Thyroid gland (tissue), 4 donors: ENCODE measurements at regions not wholly inside any gene's neighbourhood (a gene's known extent, or its start where the extent isn't known, plus 50 kb on each side); places are given as distances from the start of the nearest gene placed in this dataset.

ENCODE experiments used
- DNase-seq, 2 donors: peaks; one replicate each; pipeline ENCODE4 v3.0.0-alpha.2; 2019
- H3K27ac ChIP-seq, 3 donors: fragments of 200-600 bp; sonication (generic); 1 replicate in 2 of 3; 2 replicates in 1 of 3; pipeline ENCODE4 v1.5.1; 2016 to 2019; ENCODE audit warnings: mild to moderate bottlenecking in 1 of 3, moderate library complexity in 1 of 3
- H3K27me3 ChIP-seq: fragments of 200-600 bp; sonication (generic); one replicate; pipeline ENCODE4 v1.5.1; 2019
- H3K36me3 ChIP-seq, 2 donors: fragments of 200-600 bp; sonication (generic); one replicate each; pipeline ENCODE4 v1.5.1; 2016 to 2019
- H3K4me1 ChIP-seq, 2 donors: fragments of 200-600 bp; sonication (generic); one replicate each; pipeline ENCODE4 v1.5.1; 2017 to 2019
- H3K4me3 ChIP-seq, 3 donors: fragments of 200-600 bp; sonication (generic); replicated peaks in 1 of 3; 1 replicate in 2 of 3; 2 replicates in 1 of 3; pipeline ENCODE4 v1.5.1; 2016; ENCODE audit warnings: mild to moderate bottlenecking in 1 of 3
- H3K9me3 ChIP-seq: fragments of 200-600 bp; sonication (generic); one replicate; pipeline ENCODE4 v1.5.1; 2017
- CTCF ChIP-seq, 6 experiments: fragments of 200-600 bp in 3 of 6; fragments of 450-650 bp in 3 of 6; sonication (generic) in 3 of 6; IDR thresholded peaks; one replicate each; pipeline ENCODE4 v1.5.1; 2016 to 2019; ENCODE audit warnings: antibody characterized with exemption in 6 of 6, mild to moderate bottlenecking in 2 of 6, inconsistent platforms in 1 of 6, moderate library complexity in 1 of 6
- POLR2A ChIP-seq, 2 donors: fragments of 450-650 bp; IDR thresholded peaks; one replicate each; pipeline ENCODE4 v1.6.1; 2017; ENCODE audit warnings: antibody characterized with exemption in 2 of 2, mild to moderate bottlenecking in 2 of 2, moderate library complexity in 1 of 2
- WGBS, 2 donors: methylation state at CpG; one replicate each; pipeline ENCODE4 v1.1.5; 2017; 5-methylcytosine and 5-hydroxymethylcytosine counted together
- intact Hi-C: fragments of 100-400 bp; cut with DNase I; formaldehyde crosslinking; loops from one replicate; pipeline ENCODE4 v1.15.1; 2023

- Histone ChIP-seq H3K9me3 (no peaks in the 10 kb centered on the region), H3K36me3 (no peaks in the 10 kb centered on the region), H3K4me3 (no peak overlapping the region), H3K27ac (no peak overlapping the region), H3K27me3 (no peaks in the 10 kb centered on the region), H3K4me1 (no peaks in the 10 kb centered on the region)
- no peak for DNase-seq
- intact Hi-C loops, result no loop called here
- no peak for TF ChIP-seq POLR2A (IDR thresholded peaks at IDR 0.05)
- TF ChIP-seq CTCF (IDR thresholded peaks at IDR 0.05), result no peak
- WGBS, 2 donors, result 81 to 87% methylated on average over 8 of the region's 8 CpGs
Measured at GRCh38 chr6:156651486-156651885, 125.7 kb upstream of the ARID1B start.

GRCh38 chr6:156650896-156651390, 126.2 kb upstream of the ARID1B start:
- 82 to 89% methylated on average over 4 of the region's 4 CpGs for WGBS, 2 donors
- Histone ChIP-seq H3K27ac (no peak overlapping the region), H3K4me3 (no peak overlapping the region), H3K4me1 (no peaks in the 10 kb centered on the region), H3K9me3 (no peaks in the 10 kb centered on the region), H3K36me3 (no peaks in the 10 kb centered on the region), H3K27me3 (no peaks in the 10 kb centered on the region)
- no peak for TF ChIP-seq POLR2A (IDR thresholded peaks at IDR 0.05)
- no peak for TF ChIP-seq CTCF (IDR thresholded peaks at IDR 0.05)
- no peak for DNase-seq
- intact Hi-C loops, result no loop called here

- no peaks in the 10 kb centered on the region for H3K27me3 ChIP-seq
- WGBS, 2 donors, result 74 to 81% methylated on average over 6 of the region's 6 CpGs
- intact Hi-C loops, result no loop called here
- no peak overlapping the region for H3K4me3 ChIP-seq
- no peaks in the 10 kb centered on the region for H3K4me1 ChIP-seq
- DNase-seq, result no peak
- no peak overlapping the region for H3K27ac ChIP-seq
- no peak for TF ChIP-seq POLR2A (IDR thresholded peaks at IDR 0.05)
- TF ChIP-seq CTCF (IDR thresholded peaks at IDR 0.05), result no peak
- no peaks in the 10 kb centered on the region for H3K9me3 ChIP-seq
- H3K36me3 ChIP-seq, result no peaks in the 10 kb centered on the region
Measured at GRCh38 chr6:156648616-156649015, 128.6 kb upstream of the ARID1B start.

GRCh38 chr6:156647991-156648390, 129.2 kb upstream of the ARID1B start:
- 64 to 69% methylated on average over 7 of the region's 7 CpGs for WGBS, 2 donors
- TF ChIP-seq POLR2A (IDR thresholded peaks at IDR 0.05), result no peak
- no peak for TF ChIP-seq CTCF (IDR thresholded peaks at IDR 0.05)
- H3K4me1 ChIP-seq, result no peaks in the 10 kb centered on the region
- no peak overlapping the region for H3K27ac ChIP-seq
- intact Hi-C loops, result no loop called here
- H3K36me3 ChIP-seq, result no peaks in the 10 kb centered on the region
- no peaks in the 10 kb centered on the region for H3K27me3 ChIP-seq
- DNase-seq, result no peak
- H3K9me3 ChIP-seq, result no peaks in the 10 kb centered on the region
- no peak overlapping the region for H3K4me3 ChIP-seq

- no peak for DNase-seq
- Histone ChIP-seq H3K36me3 (no peaks in the 10 kb centered on the region), H3K27me3 (no peaks in the 10 kb centered on the region), H3K4me1 (no peaks in the 10 kb centered on the region), H3K27ac (no peak overlapping the region), H3K9me3 (no peaks in the 10 kb centered on the region), H3K4me3 (no peak overlapping the region)
- 67 to 70% methylated on average over 9 of the region's 9 CpGs for WGBS, 2 donors
- TF ChIP-seq CTCF (IDR thresholded peaks at IDR 0.05), result no peak
- no peak for TF ChIP-seq POLR2A (IDR thresholded peaks at IDR 0.05)
- intact Hi-C loops, result no loop called here
Measured at GRCh38 chr6:156647140-156647784, 129.9 kb upstream of the ARID1B start.
